NCI-H2029 treated with DMSO at 0.1 percent for 48 hours (cell line): ENCODE measurements at regions not wholly inside any gene's neighbourhood (a gene's known extent, or its start where the extent isn't known, plus 50 kb on each side); places are given as distances from the start of the nearest gene placed in this dataset.
"Not testable (repeated sequence)": the region's sequence is repeated elsewhere in the genome, so short reads cannot be mapped to it uniquely, and the experiment has no call there.

ENCODE experiments used
- DNase-seq: peaks from one replicate; lab custom pipeline; 2025; lab: John Stamatoyannopoulos, UW

GRCh38 chr14:105581551-105582341 is 55.4 kb downstream of the TMEM121 start:
- DNase-seq, result no peak

GRCh38 chr14:105582639-105583038 is 56.3 kb downstream of the TMEM121 start:
- no peak for DNase-seq

GRCh38 chr14:105583914-105584313 is 57.5 kb downstream of the TMEM121 start:
- not testable (repeated sequence) for DNase-seq

GRCh38 chr14:105585290-105585689 is 58.9 kb downstream of the TMEM121 start:
- not testable (repeated sequence) for DNase-seq

GRCh38 chr14:105585722-105586121 is 59.3 kb downstream of the TMEM121 start:
- DNase-seq, result not testable (repeated sequence)

GRCh38 chr14:105586144-105586872 is 59.9 kb downstream of the TMEM121 start:
- DNase-seq, result not testable (repeated sequence)

- DNase-seq, result not testable (repeated sequence)
Observed at GRCh38 chr14:105587034-105587433, 60.7 kb downstream of the TMEM121 start.

- not testable (repeated sequence) for DNase-seq
Observed at GRCh38 chr14:105587482-105588235, 61.3 kb downstream of the TMEM121 start.

GRCh38 chr14:105588236-105588860 is 62.0 kb downstream of the TMEM121 start:
- no peak for DNase-seq

- DNase-seq, result no peak
Observed at GRCh38 chr14:105589161-105589925, 63.0 kb downstream of the TMEM121 start.

- DNase-seq, result not testable (repeated sequence)
Observed at GRCh38 chr14:105589926-105590185, 63.5 kb downstream of the TMEM121 start.

- no peak for DNase-seq
Observed at GRCh38 chr14:105591052-105591451, 64.7 kb downstream of the TMEM121 start.

- not testable (repeated sequence) for DNase-seq
Observed at GRCh38 chr14:105591792-105592341, 65.5 kb downstream of the TMEM121 start.

GRCh38 chr14:105592646-105593045 is 66.3 kb downstream of the TMEM121 start:
- not testable (repeated sequence) for DNase-seq

GRCh38 chr14:105595346-105595745 is 69.0 kb downstream of the TMEM121 start:
- not testable (repeated sequence) for DNase-seq

- not testable (repeated sequence) for DNase-seq
Observed at GRCh38 chr14:105596374-105596773, 70.0 kb downstream of the TMEM121 start.

GRCh38 chr14:105598040-105598763 is 71.8 kb downstream of the TMEM121 start:
- not testable (repeated sequence) for DNase-seq

GRCh38 chr14:105598925-105599586 is 72.7 kb downstream of the TMEM121 start:
- not testable (repeated sequence) for DNase-seq

GRCh38 chr14:105600195-105600938 is 74.0 kb downstream of the TMEM121 start:
- not testable (repeated sequence) for DNase-seq
